ENCODE measurements at regions not wholly inside any gene's neighbourhood (a gene's known extent, or its start where the extent isn't known, plus 50 kb on each side); places are given as distances from the start of the nearest gene placed in this dataset.

GRCh38 chr19:29326849-29327840, 114.2 kb upstream of the UQCRFS1 start:
- Histone ChIP-seq H3K4me3 (ENCODE audit: low read length in 2 of 2) (no peak overlapping the region), H3K4me1 (ENCODE audit: control insufficient read depth in 2 of 2, insufficient read depth in 2 of 2, low read length in 2 of 2) (no peaks in the 10 kb centered on the region), H3K9me3 (ENCODE audit: control insufficient read depth in 2 of 2, low read length in 2 of 2) (peaks cover 0 to 2% of the 10 kb centered on the region in 2 donors), H3K9ac (ENCODE audit: low read depth in 1 of 2, low read length in 2 of 2) (no peak overlapping the region), H3K27me3 (ENCODE audit: control insufficient read depth in 2 of 2, insufficient read depth in 2 of 2, low read length in 2 of 2) (peaks cover 0 to 4% of the 10 kb centered on the region in 2 donors), H3K36me3 (ENCODE audit: control insufficient read depth in 2 of 2, insufficient read depth in 2 of 2, low read length in 2 of 2) (no peaks in the 10 kb centered on the region), H3K27ac (ENCODE audit: low read depth in 2 of 2, low read length in 2 of 2) (no peak overlapping the region)

GRCh38 chr19:29328586-29328985, 115.6 kb upstream of the UQCRFS1 start:
- Histone ChIP-seq H3K36me3 (ENCODE audit: control insufficient read depth in 2 of 2, insufficient read depth in 2 of 2, low read length in 2 of 2) (no peaks in the 10 kb centered on the region), H3K27ac (ENCODE audit: low read depth in 2 of 2, low read length in 2 of 2) (no peak overlapping the region), H3K9me3 (ENCODE audit: control insufficient read depth in 2 of 2, low read length in 2 of 2) (peaks cover 0 to 2% of the 10 kb centered on the region in 2 donors), H3K27me3 (ENCODE audit: control insufficient read depth in 2 of 2, insufficient read depth in 2 of 2, low read length in 2 of 2) (peaks cover 0 to 4% of the 10 kb centered on the region in 2 donors), H3K4me3 (ENCODE audit: low read length in 2 of 2) (no peak overlapping the region), H3K4me1 (ENCODE audit: control insufficient read depth in 2 of 2, insufficient read depth in 2 of 2, low read length in 2 of 2) (no peaks in the 10 kb centered on the region), H3K9ac (ENCODE audit: low read depth in 1 of 2, low read length in 2 of 2) (no peak overlapping the region)

- H3K4me1 ChIP-seq (ENCODE audit: control insufficient read depth in 2 of 2, insufficient read depth in 2 of 2, low read length in 2 of 2): no peaks in the 10 kb centered on the region
- no peak overlapping the region for H3K27ac ChIP-seq (ENCODE audit: low read depth in 2 of 2, low read length in 2 of 2)
- H3K27me3 ChIP-seq (ENCODE audit: control insufficient read depth in 2 of 2, insufficient read depth in 2 of 2, low read length in 2 of 2): peaks cover 0 to 4% of the 10 kb centered on the region in 2 donors
- H3K9me3 ChIP-seq (ENCODE audit: control insufficient read depth in 2 of 2, low read length in 2 of 2): peaks cover 0 to 2% of the 10 kb centered on the region in 2 donors
- no peaks in the 10 kb centered on the region for H3K36me3 ChIP-seq (ENCODE audit: control insufficient read depth in 2 of 2, insufficient read depth in 2 of 2, low read length in 2 of 2)
- no peak overlapping the region for H3K9ac ChIP-seq (ENCODE audit: low read depth in 1 of 2, low read length in 2 of 2)
- H3K4me3 ChIP-seq (ENCODE audit: low read length in 2 of 2): no peak overlapping the region
Observed at GRCh38 chr19:29329460-29330134, 116.6 kb upstream of the UQCRFS1 start.

- Histone ChIP-seq H3K27ac (ENCODE audit: low read depth in 2 of 2, low read length in 2 of 2) (no peak overlapping the region), H3K36me3 (ENCODE audit: control insufficient read depth in 2 of 2, insufficient read depth in 2 of 2, low read length in 2 of 2) (no peaks in the 10 kb centered on the region), H3K9me3 (ENCODE audit: control insufficient read depth in 2 of 2, low read length in 2 of 2) (peaks cover 2% of the 10 kb centered on the region in 2 donors), H3K4me3 (ENCODE audit: low read length in 2 of 2) (no peak overlapping the region), H3K9ac (ENCODE audit: low read depth in 1 of 2, low read length in 2 of 2) (no peak overlapping the region), H3K27me3 (ENCODE audit: control insufficient read depth in 2 of 2, insufficient read depth in 2 of 2, low read length in 2 of 2) (no peaks in the 10 kb centered on the region), H3K4me1 (ENCODE audit: control insufficient read depth in 2 of 2, insufficient read depth in 2 of 2, low read length in 2 of 2) (no peaks in the 10 kb centered on the region)
Observed at GRCh38 chr19:29336425-29336824, 123.5 kb upstream of the UQCRFS1 start.

GRCh38 chr19:29337029-29337428, 124.1 kb upstream of the UQCRFS1 start:
- H3K4me3 ChIP-seq (ENCODE audit: low read length in 2 of 2): no peak overlapping the region
- no peak overlapping the region for H3K27ac ChIP-seq (ENCODE audit: low read depth in 2 of 2, low read length in 2 of 2)
- no peaks in the 10 kb centered on the region for H3K4me1 ChIP-seq (ENCODE audit: control insufficient read depth in 2 of 2, insufficient read depth in 2 of 2, low read length in 2 of 2)
- H3K9ac ChIP-seq (ENCODE audit: low read depth in 1 of 2, low read length in 2 of 2): no peak overlapping the region
- H3K27me3 ChIP-seq (ENCODE audit: control insufficient read depth in 2 of 2, insufficient read depth in 2 of 2, low read length in 2 of 2): no peaks in the 10 kb centered on the region
- H3K9me3 ChIP-seq (ENCODE audit: control insufficient read depth in 2 of 2, low read length in 2 of 2): peaks cover 2% of the 10 kb centered on the region in 2 donors
- no peaks in the 10 kb centered on the region for H3K36me3 ChIP-seq (ENCODE audit: control insufficient read depth in 2 of 2, insufficient read depth in 2 of 2, low read length in 2 of 2)

- H3K36me3 ChIP-seq (ENCODE audit: control insufficient read depth in 2 of 2, insufficient read depth in 2 of 2, low read length in 2 of 2): no peaks in the 10 kb centered on the region
- H3K4me1 ChIP-seq (ENCODE audit: control insufficient read depth in 2 of 2, insufficient read depth in 2 of 2, low read length in 2 of 2): no peaks in the 10 kb centered on the region
- peaks cover 2% of the 10 kb centered on the region in 2 donors for H3K9me3 ChIP-seq (ENCODE audit: control insufficient read depth in 2 of 2, low read length in 2 of 2)
- no peak overlapping the region for H3K27ac ChIP-seq (ENCODE audit: low read depth in 2 of 2, low read length in 2 of 2)
- H3K27me3 ChIP-seq (ENCODE audit: control insufficient read depth in 2 of 2, insufficient read depth in 2 of 2, low read length in 2 of 2): no peaks in the 10 kb centered on the region
- H3K4me3 ChIP-seq (ENCODE audit: low read length in 2 of 2): no peak overlapping the region
- H3K9ac ChIP-seq (ENCODE audit: low read depth in 1 of 2, low read length in 2 of 2): no peak overlapping the region
Observed at GRCh38 chr19:29338480-29338879, 125.5 kb upstream of the UQCRFS1 start.

GRCh38 chr19:29342721-29343120, 129.8 kb upstream of the UQCRFS1 start:
- Histone ChIP-seq H3K36me3 (ENCODE audit: control insufficient read depth in 2 of 2, insufficient read depth in 2 of 2, low read length in 2 of 2) (no peaks in the 10 kb centered on the region), H3K9ac (ENCODE audit: low read depth in 1 of 2, low read length in 2 of 2) (no peak overlapping the region), H3K9me3 (ENCODE audit: control insufficient read depth in 2 of 2, low read length in 2 of 2) (peaks cover 0 to 2% of the 10 kb centered on the region in 2 donors), H3K4me3 (ENCODE audit: low read length in 2 of 2) (no peak overlapping the region), H3K4me1 (ENCODE audit: control insufficient read depth in 2 of 2, insufficient read depth in 2 of 2, low read length in 2 of 2) (no peaks in the 10 kb centered on the region), H3K27ac (ENCODE audit: low read depth in 2 of 2, low read length in 2 of 2) (no peak overlapping the region), H3K27me3 (ENCODE audit: control insufficient read depth in 2 of 2, insufficient read depth in 2 of 2, low read length in 2 of 2) (no peaks in the 10 kb centered on the region)

GRCh38 chr19:29364224-29364726, 151.3 kb upstream of the UQCRFS1 start:
- Histone ChIP-seq H3K36me3 (ENCODE audit: control insufficient read depth in 2 of 2, insufficient read depth in 2 of 2, low read length in 2 of 2) (no peaks in the 10 kb centered on the region), H3K9ac (ENCODE audit: low read depth in 1 of 2, low read length in 2 of 2) (no peak overlapping the region), H3K9me3 (ENCODE audit: control insufficient read depth in 2 of 2, low read length in 2 of 2) (no peaks in the 10 kb centered on the region), H3K4me1 (ENCODE audit: control insufficient read depth in 2 of 2, insufficient read depth in 2 of 2, low read length in 2 of 2) (no peaks in the 10 kb centered on the region), H3K27me3 (ENCODE audit: control insufficient read depth in 2 of 2, insufficient read depth in 2 of 2, low read length in 2 of 2) (peaks cover 0 to 5% of the 10 kb centered on the region in 2 donors), H3K27ac (ENCODE audit: low read depth in 2 of 2, low read length in 2 of 2) (no peak overlapping the region), H3K4me3 (ENCODE audit: low read length in 2 of 2) (no peak overlapping the region)

GRCh38 chr19:29364999-29365398, 152.0 kb upstream of the UQCRFS1 start:
- Histone ChIP-seq H3K27ac (ENCODE audit: low read depth in 2 of 2, low read length in 2 of 2) (no peak overlapping the region), H3K36me3 (ENCODE audit: control insufficient read depth in 2 of 2, insufficient read depth in 2 of 2, low read length in 2 of 2) (no peaks in the 10 kb centered on the region), H3K9me3 (ENCODE audit: control insufficient read depth in 2 of 2, low read length in 2 of 2) (no peaks in the 10 kb centered on the region), H3K4me3 (ENCODE audit: low read length in 2 of 2) (no peak overlapping the region), H3K9ac (ENCODE audit: low read depth in 1 of 2, low read length in 2 of 2) (no peak overlapping the region), H3K4me1 (ENCODE audit: control insufficient read depth in 2 of 2, insufficient read depth in 2 of 2, low read length in 2 of 2) (no peaks in the 10 kb centered on the region), H3K27me3 (ENCODE audit: control insufficient read depth in 2 of 2, insufficient read depth in 2 of 2, low read length in 2 of 2) (peaks cover 0 to 5% of the 10 kb centered on the region in 2 donors)

- H3K9ac ChIP-seq (ENCODE audit: low read depth in 1 of 2, low read length in 2 of 2): no peak overlapping the region
- peaks cover 0 to 5% of the 10 kb centered on the region in 2 donors for H3K27me3 ChIP-seq (ENCODE audit: control insufficient read depth in 2 of 2, insufficient read depth in 2 of 2, low read length in 2 of 2)
- H3K27ac ChIP-seq (ENCODE audit: low read depth in 2 of 2, low read length in 2 of 2): no peak overlapping the region
- H3K4me1 ChIP-seq (ENCODE audit: control insufficient read depth in 2 of 2, insufficient read depth in 2 of 2, low read length in 2 of 2): no peaks in the 10 kb centered on the region
- no peak overlapping the region for H3K4me3 ChIP-seq (ENCODE audit: low read length in 2 of 2)
- no peaks in the 10 kb centered on the region for H3K9me3 ChIP-seq (ENCODE audit: control insufficient read depth in 2 of 2, low read length in 2 of 2)
- H3K36me3 ChIP-seq (ENCODE audit: control insufficient read depth in 2 of 2, insufficient read depth in 2 of 2, low read length in 2 of 2): no peaks in the 10 kb centered on the region
Observed at GRCh38 chr19:29365836-29366417, 153.0 kb upstream of the UQCRFS1 start.

All from mucosa of rectum (tissue), 2 donors.